ENCODE measurements at regions not wholly inside any gene's neighbourhood (a gene's known extent, or its start where the extent isn't known, plus 50 kb on each side); places are given as distances from the start of the nearest gene placed in this dataset.

- POLR2A ChIA-PET: no interaction called here
- CTCF ChIA-PET: no interaction called here
Observed at GRCh38 chr10:132467464-132468149, 70.0 kb upstream of the INPP5A start.

GRCh38 chr10:132468216-132468615 lies 69.4 kb upstream of the INPP5A start:
- ChIA-PET CTCF (no interaction called here), POLR2A (no interaction called here)

- ChIA-PET POLR2A (no interaction called here), CTCF (no interaction called here)
Observed at GRCh38 chr10:132468651-132469050, 68.9 kb upstream of the INPP5A start.

- POLR2A ChIA-PET: no interaction called here
- CTCF ChIA-PET: no interaction called here
Observed at GRCh38 chr10:132469197-132469884, 68.2 kb upstream of the INPP5A start.

- ChIA-PET CTCF (no interaction called here), POLR2A (no interaction called here)
Observed at GRCh38 chr10:132470410-132471124, 67.0 kb upstream of the INPP5A start.

GRCh38 chr10:132471125-132471451 lies 66.5 kb upstream of the INPP5A start:
- CTCF ChIA-PET: no interaction called here
- POLR2A ChIA-PET: no interaction called here

GRCh38 chr10:132471484-132471883 lies 66.1 kb upstream of the INPP5A start:
- ChIA-PET POLR2A (no interaction called here), CTCF (no interaction called here)

GRCh38 chr10:132475086-132475485 lies 62.5 kb upstream of the INPP5A start:
- ChIA-PET CTCF (no interaction called here), POLR2A (no interaction called here)

- CTCF ChIA-PET: interaction anchor here (0.6 kb wide), 1 partner anchor 162 kb away, joined by 3 read pairs; no protein-coding TSS in a partner anchor
- POLR2A ChIA-PET: no interaction called here
Observed at GRCh38 chr10:132476146-132477065, 61.2 kb upstream of the INPP5A start.

- ChIA-PET POLR2A (no interaction called here), CTCF (interaction anchor here (0.6 kb wide), 1 partner anchor 162 kb away, joined by 3 read pairs; no protein-coding TSS in a partner anchor)
Observed at GRCh38 chr10:132477066-132477397, 60.6 kb upstream of the INPP5A start.

GRCh38 chr10:132477398-132478340 lies 59.9 kb upstream of the INPP5A start:
- ChIA-PET POLR2A (no interaction called here), CTCF (interaction anchor here (0.6 kb wide), 1 partner anchor 161 kb away, joined by 3 read pairs; no protein-coding TSS in a partner anchor)

GRCh38 chr10:132478341-132479023 lies 59.1 kb upstream of the INPP5A start:
- ChIA-PET POLR2A (no interaction called here), CTCF (no interaction called here)

- POLR2A ChIA-PET: no interaction called here
- CTCF ChIA-PET: interaction anchor here (1.0 kb wide), 1 partner anchor 22 kb away, joined by 3 read pairs; no protein-coding TSS in a partner anchor
Observed at GRCh38 chr10:132479024-132479602, 58.5 kb upstream of the INPP5A start.

GRCh38 chr10:132479603-132480221 lies 57.9 kb upstream of the INPP5A start:
- CTCF ChIA-PET: interaction anchor here (1.0 kb wide), 1 partner anchor 23 kb away, joined by 3 read pairs; no protein-coding TSS in a partner anchor

GRCh38 chr10:132480356-132480755 lies 57.2 kb upstream of the INPP5A start:
- ChIA-PET POLR2A (interaction anchor here (0.7 kb wide), 1 partner anchor 19 kb away, joined by 5 read pairs; no protein-coding TSS in a partner anchor), CTCF (interaction anchor here (1.0 kb wide), 1 partner anchor 23 kb away, joined by 3 read pairs; no protein-coding TSS in a partner anchor)

More at GRCh38 chr10:132479603-132480221, 57.9 kb upstream of the INPP5A start:
- POLR2A ChIA-PET: no interaction called here

- POLR2A ChIA-PET: no interaction called here
- CTCF ChIA-PET: no interaction called here
Observed at GRCh38 chr10:132481690-132482089, 55.9 kb upstream of the INPP5A start.

- ChIA-PET POLR2A (no interaction called here), CTCF (no interaction called here)
Observed at GRCh38 chr10:132482090-132482800, 55.3 kb upstream of the INPP5A start.
